HG03575 (cell line): ENCODE measurements at regions not wholly inside any gene's neighbourhood (a gene's known extent, or its start where the extent isn't known, plus 50 kb on each side); places are given as distances from the start of the nearest gene placed in this dataset.
"Not testable (repeated sequence)": the region's sequence is repeated elsewhere in the genome, so short reads cannot be mapped to it uniquely, and the experiment has no call there.

Experiments
- ATAC-seq: cut with Tn5 transposase; IDR thresholded peaks from one replicate; pipeline ENCODE4 v1.9.1; 2021; ENCODE audit not compliant: unreplicated experiment, insufficient number of reproducible peaks, low FRiP score; ENCODE audit errors: extremely low read depth

DNA sequence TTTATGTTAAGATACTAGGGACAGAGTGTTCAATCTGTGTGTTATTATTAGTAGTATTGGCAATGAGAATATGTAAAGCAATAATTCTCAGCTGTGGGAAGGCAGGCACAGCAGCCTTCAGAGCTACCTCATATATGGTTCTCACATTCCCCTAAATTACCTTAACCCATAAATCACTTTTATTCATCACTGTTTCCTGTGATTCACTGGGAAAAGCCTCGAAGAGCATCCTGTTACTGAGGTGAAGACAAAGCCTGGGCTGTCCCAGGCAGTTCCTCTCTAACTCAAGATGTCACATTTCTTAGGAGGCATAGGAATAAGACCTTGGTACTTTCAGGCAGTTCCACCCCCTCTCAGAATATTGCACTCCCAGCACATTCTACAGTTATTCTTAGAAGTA lies 965.7 kb downstream of the NCAM2 start:
- ATAC-seq, result no peak

DNA sequence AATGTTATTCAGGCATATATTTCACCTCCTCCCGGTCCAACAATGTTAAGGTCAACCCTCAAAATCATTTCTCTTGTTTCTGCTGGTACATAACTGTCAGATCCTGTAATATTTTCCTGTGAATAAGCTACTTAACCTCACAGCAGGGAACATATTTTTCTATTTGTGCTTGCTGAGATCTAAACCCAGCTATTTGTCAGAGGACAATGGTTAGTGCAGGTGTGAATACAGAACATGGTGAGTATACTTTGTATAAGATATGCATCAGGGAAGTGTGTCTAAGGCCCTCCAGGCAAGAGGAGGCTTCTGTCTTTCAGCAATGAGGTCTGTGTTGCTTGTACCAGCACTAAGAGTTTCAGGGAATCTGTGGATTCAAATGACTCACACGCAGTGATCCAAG lies 970.6 kb downstream of the NCAM2 start:
- ATAC-seq, result no peak

DNA sequence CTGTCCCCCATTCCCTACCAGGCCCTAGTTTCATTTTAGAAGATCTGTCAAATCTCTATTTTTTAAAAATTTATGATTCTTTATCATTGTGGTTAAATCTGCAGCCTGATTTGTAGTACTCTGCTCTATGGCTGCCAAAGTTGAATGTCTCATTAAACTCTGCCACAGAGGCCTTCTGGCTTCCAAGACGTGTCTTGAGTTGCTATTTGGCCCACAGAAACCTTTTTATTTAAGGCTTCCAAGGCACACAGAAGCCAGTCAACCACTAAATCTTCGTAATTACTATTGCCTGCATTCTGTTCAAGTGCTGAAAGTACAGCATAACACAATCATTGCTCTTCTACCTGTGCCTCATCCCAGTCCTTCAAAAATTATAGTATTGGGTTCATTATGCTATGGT lies 971.0 kb downstream of the NCAM2 start:
- no peak for ATAC-seq

DNA sequence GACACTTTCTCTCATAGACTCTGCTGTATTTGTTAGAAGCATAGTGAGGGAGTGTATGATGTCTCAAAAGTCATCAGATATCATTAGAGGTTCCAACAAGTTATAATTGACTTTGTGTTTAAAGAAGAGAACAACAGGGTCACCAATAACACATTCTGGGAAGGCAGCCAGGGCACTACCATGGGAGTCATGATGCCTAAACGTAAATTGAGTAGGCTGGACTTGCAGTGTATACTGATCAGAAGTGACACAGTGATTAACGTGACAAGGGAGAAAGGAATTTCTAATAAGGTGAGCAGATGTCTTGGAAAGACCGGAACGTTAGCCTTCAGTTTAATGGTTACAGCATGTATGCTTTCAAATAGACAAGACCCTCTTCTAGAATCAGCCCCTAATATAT lies 973.2 kb downstream of the NCAM2 start:
- no peak for ATAC-seq

DNA sequence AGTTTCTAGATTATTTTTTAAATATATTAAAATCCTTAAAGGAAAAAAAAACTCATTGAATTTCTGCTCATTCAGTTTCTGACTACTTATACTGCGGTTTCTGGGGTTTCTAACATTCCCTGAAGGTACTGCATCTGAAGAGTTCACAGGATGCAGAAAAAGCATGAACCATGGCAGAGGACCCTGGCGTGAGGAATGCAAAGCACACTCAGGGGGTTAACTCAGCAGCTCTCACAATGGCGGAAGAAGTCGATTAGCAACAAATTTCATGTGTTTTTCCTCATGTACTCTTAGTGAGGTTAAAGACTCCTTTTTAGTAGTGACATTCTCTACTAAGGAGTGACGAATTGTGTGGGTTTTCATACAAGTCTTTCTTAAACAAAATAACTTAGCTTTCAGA lies 975.6 kb downstream of the NCAM2 start:
- no peak for ATAC-seq

DNA sequence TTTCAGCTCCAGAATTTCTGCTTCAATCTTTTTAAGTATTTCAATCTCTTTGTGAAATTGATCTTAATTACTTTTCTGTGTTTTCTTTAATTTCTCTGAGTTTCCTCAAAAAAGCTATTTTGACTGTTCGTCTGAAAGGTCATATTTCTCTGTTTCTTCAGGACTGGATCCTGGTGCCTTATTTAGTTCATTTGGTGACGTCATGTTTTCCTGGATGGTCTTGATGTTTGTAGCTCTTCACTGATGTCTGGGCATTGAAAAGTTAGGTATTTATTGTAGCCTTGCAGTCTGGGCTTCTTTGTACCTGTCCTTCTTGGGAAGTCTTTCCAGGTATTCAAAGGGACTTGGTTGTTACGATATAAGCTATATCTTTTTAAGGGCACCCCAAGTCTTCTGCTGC lies 998.7 kb downstream of the NCAM2 start:
- no peak for ATAC-seq

DNA sequence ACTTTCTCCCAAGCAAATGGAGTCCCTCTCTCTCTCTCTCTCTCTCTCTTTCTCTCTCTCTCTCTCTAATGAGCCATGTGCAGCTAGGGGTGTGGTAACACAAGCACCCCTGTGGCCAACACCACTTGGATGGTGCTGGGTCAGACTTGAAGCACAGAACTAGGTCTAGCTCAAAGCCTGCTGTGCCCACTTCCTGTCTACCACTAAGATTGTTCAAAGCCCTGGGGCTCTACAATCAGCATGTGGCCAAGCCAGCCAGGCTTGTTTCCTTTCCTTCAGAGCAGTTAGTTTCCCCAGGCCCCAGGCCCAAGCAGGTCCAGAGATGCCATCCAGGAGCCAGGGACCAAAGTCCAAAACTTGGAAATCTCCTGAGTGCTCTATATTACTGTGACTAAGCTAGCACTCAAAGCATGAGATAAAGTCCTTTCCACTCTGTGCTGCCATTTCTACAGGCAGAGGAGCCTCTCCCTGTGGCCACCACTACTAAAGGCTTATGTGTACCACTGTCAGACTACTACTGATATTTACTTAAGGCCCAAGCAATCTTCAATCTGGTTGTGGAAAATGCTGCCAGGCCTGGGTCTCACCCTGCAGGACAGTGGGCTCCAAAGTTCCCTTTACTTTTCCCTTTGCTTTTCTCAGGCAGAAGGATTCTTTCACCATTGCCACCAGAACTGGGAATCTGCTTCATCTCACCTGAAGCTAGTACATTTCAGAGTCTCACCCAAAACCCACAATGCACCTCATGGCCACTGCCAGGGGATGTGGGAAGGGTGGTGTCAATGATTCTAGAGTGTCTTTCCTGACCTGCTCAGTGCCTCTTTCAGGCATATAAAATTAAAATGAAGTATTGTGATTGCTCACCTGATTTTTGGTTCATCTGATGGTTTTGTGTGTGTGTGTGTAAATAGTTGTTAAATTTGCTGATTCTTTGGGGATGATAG lies 999.5 kb downstream of the NCAM2 start:
- no peak for ATAC-seq

DNA sequence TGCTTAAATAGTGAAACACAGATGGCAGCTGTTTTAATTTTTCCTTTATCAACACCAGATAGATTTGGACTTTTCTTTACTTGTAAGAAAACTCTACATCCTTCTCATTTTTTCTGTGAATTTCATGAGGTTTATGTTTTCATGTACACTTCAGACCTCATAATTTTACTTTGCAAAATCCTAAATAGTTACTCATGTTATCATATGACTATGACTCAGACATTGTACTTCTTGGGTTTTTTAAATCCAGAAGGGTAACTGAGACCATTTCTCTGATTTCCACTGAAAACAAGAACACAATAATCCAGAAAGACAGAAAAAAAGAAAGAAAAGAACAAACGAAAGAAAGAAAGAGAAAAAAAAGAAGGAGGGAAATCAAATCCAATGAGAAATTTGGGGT lies 1021.6 kb downstream of the NCAM2 start:
- no peak for ATAC-seq

DNA sequence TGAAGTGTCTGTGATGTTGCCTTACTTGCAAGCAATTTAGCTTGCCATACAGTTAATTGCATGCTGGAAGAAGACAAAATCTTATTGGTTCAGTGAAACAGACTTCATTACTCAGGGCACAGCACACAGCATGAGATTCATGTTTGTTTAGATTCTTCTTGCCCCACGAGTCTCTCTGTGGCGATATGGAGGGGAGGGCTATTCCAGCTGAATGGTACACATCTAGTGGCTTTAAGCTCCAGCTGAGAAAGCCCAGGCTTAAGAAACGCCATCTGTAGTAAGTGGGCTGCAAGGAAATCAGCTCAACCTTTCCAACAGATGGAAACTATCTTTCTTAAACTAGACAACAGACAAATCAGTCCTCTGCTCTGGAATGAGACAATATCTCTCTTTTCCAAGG lies 1022.0 kb downstream of the NCAM2 start:
- ATAC-seq, result no peak

DNA sequence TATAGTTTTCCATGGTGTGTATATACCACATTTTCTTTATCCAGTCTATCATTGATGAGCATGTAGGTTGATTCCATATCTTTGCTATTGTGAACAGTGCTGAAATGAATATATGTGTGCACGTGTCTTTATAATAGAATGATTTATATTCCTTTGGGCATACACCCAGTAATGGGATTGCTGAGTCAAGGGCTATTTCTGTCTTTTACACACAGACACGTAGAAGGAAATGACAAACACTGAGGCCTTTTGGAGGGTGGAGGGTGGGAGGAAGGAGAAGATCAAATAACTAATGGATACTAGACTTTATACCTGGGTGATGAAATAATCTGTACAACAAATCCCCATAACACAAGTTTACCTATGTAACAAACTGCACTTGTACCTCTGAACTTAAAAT lies 1025.7 kb downstream of the NCAM2 start:
- ATAC-seq, result not testable (repeated sequence)

DNA sequence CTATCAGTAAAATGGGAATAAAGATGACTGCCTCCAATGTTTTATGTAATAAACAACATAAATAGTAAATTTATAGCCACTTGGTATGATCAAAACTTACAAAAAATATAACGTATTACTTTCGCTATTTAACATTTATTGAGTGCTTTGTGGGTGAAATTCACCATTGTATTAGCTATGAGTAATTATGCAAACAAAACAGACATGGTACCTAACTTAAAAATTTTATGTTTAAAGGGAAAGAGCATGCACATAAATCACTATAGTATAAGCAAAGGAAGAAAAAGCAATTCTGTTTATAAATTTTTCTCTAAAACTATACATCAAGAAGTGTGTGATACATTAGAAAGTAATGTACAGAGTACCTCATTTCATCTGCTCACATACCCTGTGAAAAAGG lies 1046.2 kb downstream of the NCAM2 start:
- no peak for ATAC-seq

DNA sequence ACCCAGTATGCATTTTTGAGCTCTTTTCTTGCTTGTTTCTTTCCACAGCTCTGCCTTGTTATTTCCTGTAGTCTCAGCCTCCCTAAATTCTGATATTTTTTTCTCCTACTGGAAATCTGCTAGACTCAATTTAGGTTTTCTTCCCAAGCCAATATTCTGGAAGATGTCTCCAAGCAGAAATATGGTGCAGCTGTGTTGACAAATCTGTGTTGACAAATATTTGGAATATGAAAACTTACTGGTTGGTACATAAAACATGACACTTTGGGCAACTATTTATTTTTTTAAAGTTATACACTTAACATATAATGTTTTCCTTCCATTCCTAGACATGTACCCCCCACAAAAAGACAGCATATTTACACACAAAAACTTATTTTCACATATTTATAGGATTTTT lies 1048.4 kb downstream of the NCAM2 start:
- no peak for ATAC-seq

DNA sequence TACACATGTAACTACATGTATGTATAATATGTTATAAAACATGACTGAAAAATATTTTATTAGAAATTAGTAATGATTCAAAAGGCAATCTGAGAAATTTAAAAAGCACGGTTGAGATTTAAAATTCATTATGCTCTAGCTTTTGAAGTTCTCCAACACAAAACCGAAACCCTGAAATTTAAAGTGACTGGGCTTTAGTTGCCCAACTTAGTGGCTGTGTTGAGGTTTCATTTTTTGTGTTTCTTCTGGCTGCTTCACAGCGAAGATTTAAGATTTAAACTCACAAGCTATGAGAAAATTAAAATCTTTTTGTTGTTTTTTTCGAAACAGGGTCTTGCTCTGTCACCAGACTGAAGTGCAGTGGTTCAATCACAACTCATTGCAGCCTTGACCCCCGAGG lies 1058.7 kb downstream of the NCAM2 start:
- ATAC-seq, result no peak

DNA sequence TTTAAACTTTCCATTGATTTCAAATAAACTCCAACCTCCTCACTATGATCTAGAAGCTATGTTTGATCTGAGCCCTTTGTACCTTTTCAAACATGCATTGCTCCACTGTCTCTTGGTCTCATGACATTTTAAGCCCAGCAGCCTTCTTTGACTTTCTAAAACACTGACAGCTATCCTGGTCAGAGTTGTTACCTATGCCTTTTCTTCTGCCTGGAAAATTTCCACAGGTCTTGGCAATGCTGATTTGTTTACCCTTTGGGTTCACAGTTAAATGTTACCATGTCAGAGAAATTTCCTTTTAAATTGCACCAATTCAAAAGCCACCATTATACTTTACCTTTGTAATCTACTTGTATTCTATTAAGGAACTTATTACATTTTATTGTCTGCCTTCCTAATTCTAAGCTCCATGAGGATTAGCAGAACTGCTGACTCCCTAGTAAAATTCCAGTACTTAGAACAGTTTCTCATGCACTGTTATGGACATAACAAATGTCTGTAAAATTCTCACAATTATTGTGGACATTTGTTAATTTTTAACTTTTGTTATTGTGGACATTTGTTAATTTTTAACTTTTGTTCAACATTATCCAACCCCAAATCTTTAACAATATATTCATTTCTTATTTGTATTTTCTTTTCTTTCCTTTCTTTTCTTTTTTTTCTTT lies 1064.4 kb downstream of the NCAM2 start:
- no peak for ATAC-seq

DNA sequence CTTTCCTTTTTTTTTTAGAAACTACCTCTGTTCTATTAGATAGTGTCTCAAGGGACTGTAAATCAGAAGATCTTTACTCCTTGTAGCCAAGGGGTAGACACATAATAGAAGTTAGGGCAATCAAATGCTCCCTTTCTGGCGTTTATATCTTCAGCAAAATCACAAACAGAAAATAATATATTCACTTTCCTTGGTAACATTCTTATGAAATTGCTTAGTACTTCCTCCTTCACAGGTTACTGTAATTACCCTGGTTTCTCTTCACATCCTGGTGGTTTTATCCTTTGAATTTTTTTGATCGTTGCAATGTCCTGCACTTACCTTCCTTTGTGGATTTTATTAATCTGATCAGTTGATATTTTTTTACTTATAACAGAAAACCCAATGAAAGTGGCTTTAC lies 1064.9 kb downstream of the NCAM2 start:
- no peak for ATAC-seq

DNA sequence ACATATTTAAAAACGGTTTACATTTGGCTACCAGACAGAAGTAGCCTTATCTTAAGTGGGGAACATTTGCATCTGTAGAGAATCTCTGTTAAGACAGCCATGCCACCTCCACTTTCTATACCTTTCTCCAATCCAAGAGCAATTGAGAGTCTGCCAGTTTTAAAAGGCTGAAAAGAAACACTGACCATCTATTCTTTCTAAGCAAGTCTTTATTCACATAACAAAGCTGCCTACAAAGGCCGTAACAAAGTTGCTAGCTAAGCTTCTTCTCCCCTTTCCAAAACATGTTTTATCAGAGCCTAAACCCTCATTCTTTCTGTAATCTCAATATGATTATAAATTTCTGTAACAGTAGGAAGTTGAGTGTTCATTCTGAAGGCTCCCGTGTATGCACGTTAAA lies 1078.3 kb downstream of the NCAM2 start:
- no peak for ATAC-seq

DNA sequence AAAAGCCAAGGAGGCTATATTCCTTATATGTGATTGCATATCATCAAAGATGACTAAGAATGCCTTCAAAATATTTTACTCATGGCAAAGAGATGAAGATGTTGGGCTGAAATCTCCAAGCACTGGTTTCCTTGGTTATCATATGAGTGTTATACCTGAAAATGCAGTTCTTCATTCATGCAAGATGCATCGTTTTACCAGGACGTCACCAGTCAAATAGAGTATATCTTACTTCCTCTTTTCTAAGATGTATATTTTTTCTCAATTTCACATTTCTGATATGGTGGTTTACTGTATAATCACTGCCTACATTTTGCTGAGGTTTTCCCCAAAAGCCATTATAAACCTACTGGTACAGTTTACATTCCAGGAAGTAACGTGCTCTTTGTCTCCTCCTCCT lies 1085.7 kb downstream of the NCAM2 start:
- ATAC-seq, result no peak

DNA sequence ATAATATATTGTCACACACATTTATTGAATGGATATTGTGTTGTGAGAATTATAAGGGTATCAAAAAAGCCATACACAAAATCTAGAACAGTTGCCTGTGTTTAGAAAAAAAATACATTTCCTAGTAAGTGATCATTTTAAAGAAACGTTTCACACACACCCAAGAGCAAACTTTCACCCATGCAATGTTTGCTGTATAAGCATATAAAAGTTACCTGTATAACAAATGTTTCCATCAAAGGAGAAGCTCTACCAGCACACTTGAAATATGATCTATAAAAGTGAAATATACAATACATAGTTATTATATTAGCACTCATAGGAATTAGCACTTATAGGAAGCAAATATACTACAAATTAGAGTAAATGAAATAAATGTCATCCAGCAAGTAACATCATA lies 1098.1 kb downstream of the NCAM2 start:
- no peak for ATAC-seq

DNA sequence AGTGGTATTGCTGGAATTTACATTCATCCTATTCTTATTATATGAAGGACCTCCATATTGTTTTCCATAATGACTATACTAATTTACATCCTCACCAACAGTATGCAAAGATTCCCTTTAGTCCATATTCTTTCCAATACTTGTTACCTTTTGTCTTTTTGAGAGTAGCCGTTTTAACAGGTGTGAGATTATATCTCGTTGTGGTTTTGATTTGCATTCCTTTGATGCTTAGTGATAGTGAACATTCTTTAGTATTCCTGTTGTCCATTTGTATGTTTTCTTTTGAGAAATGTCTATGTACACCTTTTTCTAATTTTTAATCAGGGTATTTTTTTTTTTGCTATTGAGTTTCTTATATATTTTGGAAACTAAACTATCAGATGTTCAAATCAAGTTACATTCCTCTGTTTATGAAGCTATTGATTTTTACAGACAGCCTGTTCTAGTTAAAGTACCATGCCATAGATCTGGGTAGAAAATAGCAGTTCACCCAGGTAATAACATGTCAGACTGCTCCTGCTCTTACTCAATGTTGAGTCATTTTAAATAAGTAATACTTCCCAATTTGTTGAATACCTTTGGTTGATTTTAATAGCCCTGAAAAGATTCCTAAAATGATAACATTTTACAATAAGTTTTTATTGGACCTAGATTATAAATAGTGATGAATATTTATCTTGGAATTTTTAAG lies 1108.7 kb downstream of the NCAM2 start:
- ATAC-seq, result no peak

DNA sequence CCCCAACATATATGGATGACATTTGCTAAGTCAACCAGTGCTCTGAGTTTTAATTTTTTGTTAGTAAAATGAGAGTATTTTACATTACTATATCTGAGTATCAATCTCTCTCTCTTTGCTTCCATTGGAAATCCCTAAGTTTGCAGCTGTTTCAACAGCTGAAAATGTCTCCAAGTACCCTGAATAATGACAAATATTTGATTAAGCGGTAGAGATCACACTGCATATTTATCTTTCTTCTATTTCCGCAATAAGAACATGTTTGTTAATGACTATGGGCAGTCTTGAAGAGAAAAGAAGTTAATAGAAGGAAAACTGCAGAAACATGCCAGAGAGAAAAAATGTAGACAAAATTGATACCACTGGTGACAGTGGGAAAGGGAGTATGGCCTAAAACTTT lies 1117.5 kb downstream of the NCAM2 start:
- no peak for ATAC-seq
